Activated naive CD8-positive, alpha-beta T cell treated with anti-CD3 and anti-CD28 coated beads, Interleukin-2, amount 10 ng/mL, durations not matched to agents 7 days and 5 days (primary cell): ENCODE measurements at regions not wholly inside any gene's neighbourhood (a gene's known extent, or its start where the extent isn't known, plus 50 kb on each side); places are given as distances from the start of the nearest gene placed in this dataset.
A peak's percentile ranks its signal among the peaks of the same experiment; 100 is the strongest.
"Not testable (repeated sequence)": the region's sequence is repeated elsewhere in the genome, so short reads cannot be mapped to it uniquely, and the experiment has no call there.

Experiments used
- ATAC-seq: fragments of 150-1000 bp; cut with Tn5 transposase; one replicate; pipeline ENCODE4 v1.10.0; 2021; ENCODE audit warnings: low read depth, moderate library complexity
- POLR2A ChIA-PET: fragments of 350-600 bp; sonication (Branson Sonifier 250); formaldehyde crosslinking; loops from one replicate; lab custom pipeline; 2021; ENCODE audit warnings: antibody characterized with exemption; lab: Charles Lee
- DNase-seq: peaks from one replicate; pipeline ENCODE4 v3.0.0; 2021
- H3K27ac Mint-ChIP-seq: one replicate; pipeline ENCODE4 v1.8.0; 2022; ENCODE audit warnings: mild to moderate bottlenecking, mixed read lengths
- H3K27me3 Mint-ChIP-seq: one replicate; pipeline ENCODE4 v1.8.0; 2022; ENCODE audit warnings: mild to moderate bottlenecking, moderate library complexity, mixed read lengths
- H3K36me3 Mint-ChIP-seq: one replicate; pipeline ENCODE4 v1.8.0; 2021; ENCODE audit warnings: mild to moderate bottlenecking, mixed read lengths
- H3K4me1 Mint-ChIP-seq: one replicate; pipeline ENCODE4 v1.8.0; 2021; ENCODE audit warnings: mixed read lengths
- H3K4me3 Mint-ChIP-seq: one replicate; pipeline ENCODE4 v1.8.0; 2022; ENCODE audit warnings: mild to moderate bottlenecking, moderate library complexity, mixed read lengths
- H3K9me3 Mint-ChIP-seq: one replicate; pipeline ENCODE4 v1.8.0; 2021; ENCODE audit warnings: mixed read lengths

- no peak overlapping the region for H3K4me3 Mint-ChIP-seq
- H3K36me3 Mint-ChIP-seq = no peaks in the 10 kb centered on the region
- peaks cover 4% of the 10 kb centered on the region for H3K4me1 Mint-ChIP-seq
- ATAC-seq (no peak), DNase-seq (no peak)
- peaks cover 2% of the 10 kb centered on the region for H3K27me3 Mint-ChIP-seq
- H3K27ac Mint-ChIP-seq = no peak overlapping the region
- POLR2A ChIA-PET = no interaction called here
- H3K9me3 Mint-ChIP-seq = no peaks in the 10 kb centered on the region
These were observed 201.7 kb upstream of the LINGO1 start for GRCh38 chr15:77834276-77834990.

DNA sequence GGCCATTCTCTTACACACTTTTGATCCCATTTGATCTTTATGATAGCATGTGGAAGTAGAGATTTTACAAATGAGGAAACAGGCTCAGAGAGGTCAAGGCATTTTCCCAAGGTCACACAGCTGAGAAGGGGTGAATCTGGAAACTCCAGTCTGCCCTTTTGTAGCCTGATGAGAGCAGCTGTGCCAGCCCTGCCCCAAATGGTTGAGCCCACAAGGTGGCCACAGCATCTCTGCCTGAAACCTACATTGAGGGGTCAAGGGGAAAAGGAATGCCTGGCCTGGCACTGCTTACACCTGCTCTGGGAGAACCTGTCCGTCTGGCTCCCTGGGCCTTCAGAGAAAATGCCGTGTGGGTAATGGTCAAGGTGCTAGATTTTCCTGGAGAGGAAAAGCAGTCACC is 200.2 kb upstream of the LINGO1 start:
- Mint-ChIP-seq H3K27ac (no peak overlapping the region), H3K27me3 (peaks cover 2% of the 10 kb centered on the region), H3K4me3 (no peak overlapping the region), H3K9me3 (no peaks in the 10 kb centered on the region), H3K36me3 (no peaks in the 10 kb centered on the region), H3K4me1 (peaks cover 4% of the 10 kb centered on the region)
- no peak for DNase-seq
- POLR2A ChIA-PET = no interaction called here
- no peak for ATAC-seq

DNA sequence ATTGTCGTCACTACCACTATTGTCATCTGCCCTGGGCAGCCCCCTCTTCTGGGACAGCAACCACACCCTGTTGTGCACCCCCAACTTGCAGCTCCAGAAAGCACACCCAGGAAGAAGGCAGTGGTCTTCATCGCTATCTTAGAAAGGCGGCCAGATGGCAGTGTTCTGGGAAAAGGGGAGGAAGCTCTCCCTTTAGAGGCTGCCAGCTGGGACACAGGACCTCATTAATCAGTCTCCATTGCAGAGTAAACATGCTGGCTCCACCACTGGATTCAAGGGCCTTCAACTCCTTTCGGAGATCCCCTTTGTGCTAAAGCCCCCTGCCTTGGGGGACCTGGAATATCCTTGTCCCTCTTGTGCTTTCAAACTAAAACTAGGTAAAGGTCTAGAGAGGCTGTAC is 199.3 kb upstream of the LINGO1 start:
- H3K9me3 Mint-ChIP-seq = no peaks in the 10 kb centered on the region
- ATAC-seq (no peak), DNase-seq (no peak)
- POLR2A ChIA-PET = no interaction called here
- H3K36me3 Mint-ChIP-seq = no peaks in the 10 kb centered on the region
- no peak overlapping the region for H3K4me3 Mint-ChIP-seq
- H3K27ac Mint-ChIP-seq = no peak overlapping the region
- peaks cover 4% of the 10 kb centered on the region for H3K4me1 Mint-ChIP-seq
- H3K27me3 Mint-ChIP-seq = peaks cover 2% of the 10 kb centered on the region

- ATAC-seq (no peak), DNase-seq (peak; percentile 14)
- POLR2A ChIA-PET = no interaction called here
- no peak overlapping the region for H3K4me3 Mint-ChIP-seq
- no peaks in the 10 kb centered on the region for H3K36me3 Mint-ChIP-seq
- H3K4me1 Mint-ChIP-seq = peaks cover 4% of the 10 kb centered on the region
- H3K27me3 Mint-ChIP-seq = peaks cover 2% of the 10 kb centered on the region
- no peak overlapping the region for H3K27ac Mint-ChIP-seq
- no peaks in the 10 kb centered on the region for H3K9me3 Mint-ChIP-seq
These were observed 197.3 kb upstream of the LINGO1 start for GRCh38 chr15:77830051-77830468.

- DNase-seq, H3K4me3 Mint-ChIP-seq, H3K9me3 Mint-ChIP-seq, H3K4me1 Mint-ChIP-seq, POLR2A ChIA-PET, H3K27ac Mint-ChIP-seq, H3K36me3 Mint-ChIP-seq, H3K27me3 Mint-ChIP-seq, ATAC-seq: not testable (repeated sequence)
These were observed 196.6 kb upstream of the LINGO1 start for GRCh38 chr15:77829331-77829730.

DNA sequence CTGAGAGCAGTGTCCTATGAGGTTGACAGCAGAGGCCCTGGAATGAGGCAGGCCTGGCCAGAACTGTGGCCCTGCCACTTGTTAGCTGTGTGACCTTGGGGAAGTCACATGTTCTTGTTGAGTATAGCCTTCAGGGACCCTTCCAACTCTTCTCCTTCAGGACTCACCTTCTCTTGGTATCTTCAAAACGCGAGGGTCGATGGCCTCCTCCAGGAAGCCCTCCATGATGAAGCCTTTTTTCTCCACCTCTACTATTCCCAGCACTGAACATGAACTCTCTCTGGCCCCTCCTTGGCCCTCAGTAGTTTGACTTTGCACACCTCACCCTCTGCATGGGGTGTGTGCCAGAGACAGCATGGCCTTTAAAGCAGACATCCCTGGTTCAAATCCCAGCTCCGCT is 195.1 kb upstream of the LINGO1 start:
- no peaks in the 10 kb centered on the region for H3K9me3 Mint-ChIP-seq
- H3K36me3 Mint-ChIP-seq = no peaks in the 10 kb centered on the region
- no peak for DNase-seq
- H3K27ac Mint-ChIP-seq = no peak overlapping the region
- H3K4me3 Mint-ChIP-seq = no peak overlapping the region
- POLR2A ChIA-PET = no interaction called here
- peaks cover 7% of the 10 kb centered on the region for H3K27me3 Mint-ChIP-seq
- ATAC-seq = no peak
- peaks cover 4% of the 10 kb centered on the region for H3K4me1 Mint-ChIP-seq

DNA sequence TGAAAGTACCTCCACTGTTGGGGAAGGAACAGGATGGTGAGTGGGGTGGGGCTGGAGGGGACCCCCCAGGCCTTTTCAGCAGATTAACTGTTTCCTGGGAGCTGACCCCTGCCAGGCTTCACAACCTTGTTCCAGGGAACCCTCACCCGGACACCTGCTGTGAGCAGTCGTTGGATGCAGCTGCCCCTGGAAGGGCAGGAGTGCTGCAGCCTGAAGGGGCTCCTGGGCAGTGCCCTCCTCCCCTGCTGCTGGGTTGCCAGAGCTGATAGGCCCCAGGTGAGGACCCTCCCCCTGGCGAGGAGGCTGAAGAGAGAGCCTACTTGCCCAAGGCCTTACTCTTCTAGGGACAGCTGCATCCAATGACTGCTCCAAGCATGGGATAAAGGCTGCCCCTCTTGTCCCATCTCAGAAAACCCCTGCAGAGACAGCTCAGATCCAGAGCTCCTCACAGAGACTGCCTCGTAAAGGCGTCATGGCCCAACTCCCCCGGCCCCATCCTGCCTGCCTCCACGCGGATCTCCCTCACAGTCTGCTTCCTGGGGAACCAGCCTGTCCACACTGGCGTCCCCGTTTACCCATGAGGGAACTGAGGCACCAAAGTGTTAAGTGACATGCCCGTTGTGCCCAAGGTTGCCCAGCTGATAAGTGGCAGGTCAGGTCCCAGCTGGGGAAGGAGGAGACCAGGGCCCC is 193.4 kb upstream of the LINGO1 start:
- Mint-ChIP-seq H3K27me3 (peaks cover 15% of the 10 kb centered on the region), H3K4me3 (no peak overlapping the region), H3K27ac (no peak overlapping the region), H3K4me1 (peaks cover 4% of the 10 kb centered on the region), H3K36me3 (no peaks in the 10 kb centered on the region), H3K9me3 (no peaks in the 10 kb centered on the region)
- POLR2A ChIA-PET = no interaction called here
- no peak for ATAC-seq
- no peak for DNase-seq

DNA sequence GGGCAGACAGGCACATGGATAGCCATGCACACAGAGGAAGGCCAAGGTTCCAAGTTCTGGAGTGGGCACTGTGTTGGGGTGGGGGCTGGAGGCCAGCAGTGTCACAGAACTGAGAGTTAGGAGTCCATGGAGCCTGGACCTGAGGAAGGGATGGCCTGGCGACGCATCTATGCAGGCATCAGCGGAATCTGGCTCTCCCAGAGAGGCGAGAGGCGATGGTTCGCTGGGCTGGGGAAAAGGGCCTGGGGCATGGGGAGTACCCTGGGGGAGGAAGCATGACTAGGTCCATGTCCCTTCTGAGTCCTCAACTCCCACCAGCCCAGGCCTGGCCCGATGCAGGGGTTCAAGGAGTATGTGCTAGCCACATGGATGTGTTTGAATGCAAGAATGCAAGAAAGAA is 192.8 kb upstream of the LINGO1 start:
- Mint-ChIP-seq H3K4me1 (peaks cover 4% of the 10 kb centered on the region), H3K9me3 (no peaks in the 10 kb centered on the region), H3K27me3 (peaks cover 21% of the 10 kb centered on the region), H3K4me3 (no peak overlapping the region), H3K27ac (no peak overlapping the region), H3K36me3 (no peaks in the 10 kb centered on the region)
- no peak for DNase-seq
- no peak for ATAC-seq
- POLR2A ChIA-PET = no interaction called here

- no peak overlapping the region for H3K4me3 Mint-ChIP-seq
- no peaks in the 10 kb centered on the region for H3K36me3 Mint-ChIP-seq
- peaks cover 23% of the 10 kb centered on the region for H3K27me3 Mint-ChIP-seq
- ATAC-seq (no peak), DNase-seq (no peak)
- H3K27ac Mint-ChIP-seq = no peak overlapping the region
- POLR2A ChIA-PET = no interaction called here
- H3K4me1 Mint-ChIP-seq = peaks cover 3% of the 10 kb centered on the region
- H3K9me3 Mint-ChIP-seq = no peaks in the 10 kb centered on the region
These were observed 192.5 kb upstream of the LINGO1 start for GRCh38 chr15:77825252-77825542.

DNA sequence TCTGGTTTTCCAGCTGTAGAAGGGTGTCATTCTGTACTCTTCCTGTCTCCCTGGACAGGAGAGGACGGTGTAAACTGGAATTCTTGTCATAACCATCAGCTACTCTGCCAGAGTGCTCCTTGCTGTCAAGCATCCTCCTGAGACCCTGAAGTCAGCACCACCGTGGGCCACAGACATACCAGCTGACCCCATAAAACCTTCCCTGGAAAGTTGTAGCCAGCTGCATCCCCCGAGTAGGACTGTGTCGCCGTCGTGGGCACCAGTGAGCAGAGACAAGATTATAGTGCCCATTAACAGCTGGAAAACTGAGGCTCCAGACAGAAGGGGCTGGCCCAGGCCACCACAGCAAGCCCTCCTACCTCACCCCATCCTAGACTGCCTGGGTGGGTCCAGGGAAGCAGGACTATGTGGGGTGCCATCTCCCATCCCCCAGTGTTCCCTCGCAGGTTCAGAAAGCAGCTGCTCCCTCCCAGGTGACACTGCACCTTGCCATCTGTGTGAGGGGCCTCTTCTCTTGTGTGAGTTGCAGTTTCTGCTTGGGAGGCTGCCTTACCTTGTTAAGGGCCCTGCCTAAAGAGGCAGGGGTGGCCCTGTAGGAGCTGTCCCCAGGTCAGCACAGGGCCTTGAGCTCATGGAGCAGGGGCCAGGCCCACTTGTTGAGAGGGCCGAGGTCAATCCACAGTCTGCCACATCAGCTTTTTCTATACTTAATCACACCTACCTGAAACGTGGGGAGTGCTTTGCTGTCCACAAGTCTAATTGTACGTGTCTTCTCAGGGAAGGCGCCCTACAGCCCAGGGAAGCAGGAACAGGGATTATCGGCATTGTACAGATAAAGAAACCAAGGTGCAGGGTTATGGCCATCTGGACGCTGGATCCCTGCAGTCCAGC is 191.9 kb upstream of the LINGO1 start:
- DNase-seq (no peak), ATAC-seq (no peak)
- Mint-ChIP-seq H3K4me3 (no peak overlapping the region), H3K4me1 (no peaks in the 10 kb centered on the region), H3K36me3 (no peaks in the 10 kb centered on the region), H3K27me3 (peaks cover 23% of the 10 kb centered on the region), H3K27ac (no peak overlapping the region), H3K9me3 (no peaks in the 10 kb centered on the region)
- POLR2A ChIA-PET = no interaction called here

DNA sequence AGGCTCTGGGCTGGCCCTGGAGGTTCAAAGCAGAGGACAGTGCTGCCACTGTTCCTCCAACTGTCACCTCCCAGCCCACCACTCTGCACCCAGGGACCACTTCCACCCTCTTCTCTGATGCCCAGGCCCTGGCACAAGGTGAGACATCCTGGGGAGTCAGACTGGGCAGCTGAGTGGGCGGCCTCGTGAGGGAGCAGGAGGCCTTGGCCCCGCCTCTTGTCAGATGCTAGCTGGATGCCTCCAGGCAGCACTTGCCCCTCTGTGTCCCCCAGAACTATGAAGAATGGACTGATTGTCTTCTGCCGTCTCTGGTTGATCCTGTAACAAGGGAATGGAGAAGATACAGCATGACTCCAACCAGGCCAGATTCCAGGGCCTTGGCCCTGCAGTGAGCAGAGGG is 191.0 kb upstream of the LINGO1 start:
- DNase-seq = no peak
- Mint-ChIP-seq H3K27ac (no peak overlapping the region), H3K36me3 (no peaks in the 10 kb centered on the region), H3K4me1 (no peaks in the 10 kb centered on the region), H3K27me3 (peaks cover 23% of the 10 kb centered on the region), H3K4me3 (no peak overlapping the region), H3K9me3 (no peaks in the 10 kb centered on the region)
- ATAC-seq = no peak
- POLR2A ChIA-PET = no interaction called here

GRCh38 chr15:77822631-77823230 is 190.0 kb upstream of the LINGO1 start:
- H3K36me3 Mint-ChIP-seq = no peaks in the 10 kb centered on the region
- no peaks in the 10 kb centered on the region for H3K4me1 Mint-ChIP-seq
- no peaks in the 10 kb centered on the region for H3K9me3 Mint-ChIP-seq
- peaks cover 32% of the 10 kb centered on the region for H3K27me3 Mint-ChIP-seq
- ATAC-seq = no peak
- no peak overlapping the region for H3K27ac Mint-ChIP-seq
- H3K4me3 Mint-ChIP-seq = no peak overlapping the region
- no peak for DNase-seq
- POLR2A ChIA-PET = no interaction called here

DNA sequence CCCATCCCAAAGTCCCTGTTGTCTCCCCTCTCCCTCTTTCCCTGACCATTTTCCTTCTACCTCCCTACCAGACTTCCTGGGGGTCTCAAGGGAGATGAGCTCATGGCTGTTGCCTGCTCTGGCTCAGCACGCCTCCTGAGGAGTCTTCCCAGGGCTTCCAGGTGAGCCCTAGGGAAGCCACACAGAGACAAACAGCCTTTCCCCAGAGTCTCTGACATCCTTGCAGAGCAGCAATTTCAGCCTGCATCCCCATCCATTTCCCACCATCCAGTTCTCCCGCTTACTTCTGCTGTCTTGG is 189.2 kb upstream of the LINGO1 start:
- POLR2A ChIA-PET = no interaction called here
- peaks cover 38% of the 10 kb centered on the region for H3K27me3 Mint-ChIP-seq
- ATAC-seq = no peak
- no peak overlapping the region for H3K4me3 Mint-ChIP-seq
- H3K9me3 Mint-ChIP-seq = no peaks in the 10 kb centered on the region
- H3K36me3 Mint-ChIP-seq = no peaks in the 10 kb centered on the region
- no peaks in the 10 kb centered on the region for H3K4me1 Mint-ChIP-seq
- DNase-seq = no peak
- no peak overlapping the region for H3K27ac Mint-ChIP-seq
